ENCODE measurements at regions not wholly inside any gene's neighbourhood (a gene's known extent, or its start where the extent isn't known, plus 50 kb on each side); places are given as distances from the start of the nearest gene placed in this dataset.

- peaks cover 23% of the 10 kb centered on the region for H3K4me1 Mint-ChIP-seq
- H3K4me3 Mint-ChIP-seq, result no peak overlapping the region
- TF ChIP-seq CTCF (IDR thresholded peaks at IDR 0.05), result no peak
- no peaks in the 10 kb centered on the region for H3K36me3 Mint-ChIP-seq (ENCODE audit: low read depth)
- no peak overlapping the region for H3K27ac Mint-ChIP-seq
- no peaks in the 10 kb centered on the region for H3K27me3 Mint-ChIP-seq (ENCODE audit: low read depth, poor library complexity)
- DNase-seq, result no peak
- peaks cover 16% of the 10 kb centered on the region for H3K9me3 Mint-ChIP-seq
These were observed 812.4 kb downstream of the STPG2 start for GRCh38 chr4:97330917-97331316.

GRCh38 chr4:97334348-97334747 is 808.9 kb downstream of the STPG2 start:
- Mint-ChIP-seq H3K27me3 (ENCODE audit: low read depth, poor library complexity) (peaks cover 7% of the 10 kb centered on the region), H3K4me1 (peaks cover 22% of the 10 kb centered on the region), H3K4me3 (no peak overlapping the region), H3K9me3 (peaks cover 21% of the 10 kb centered on the region), H3K27ac (no peak overlapping the region), H3K36me3 (ENCODE audit: low read depth) (no peaks in the 10 kb centered on the region)
- no peak for TF ChIP-seq CTCF (IDR thresholded peaks at IDR 0.05)
- no peak for DNase-seq

- no peak for TF ChIP-seq CTCF (IDR thresholded peaks at IDR 0.05)
- Mint-ChIP-seq H3K9me3 (no peaks in the 10 kb centered on the region), H3K27ac (no peak overlapping the region), H3K27me3 (ENCODE audit: low read depth, poor library complexity) (peaks cover 4% of the 10 kb centered on the region), H3K36me3 (ENCODE audit: low read depth) (no peaks in the 10 kb centered on the region), H3K4me3 (no peak overlapping the region), H3K4me1 (no peaks in the 10 kb centered on the region)
- no peak for DNase-seq
These were observed 793.6 kb downstream of the STPG2 start for GRCh38 chr4:97349468-97350186.

- no peak for DNase-seq
- peaks cover 4% of the 10 kb centered on the region for H3K27me3 Mint-ChIP-seq (ENCODE audit: low read depth, poor library complexity)
- no peak for TF ChIP-seq CTCF (IDR thresholded peaks at IDR 0.05)
- H3K9me3 Mint-ChIP-seq, result peaks cover 11% of the 10 kb centered on the region
- H3K36me3 Mint-ChIP-seq (ENCODE audit: low read depth), result no peaks in the 10 kb centered on the region
- no peak overlapping the region for H3K27ac Mint-ChIP-seq
- H3K4me3 Mint-ChIP-seq, result no peak overlapping the region
- H3K4me1 Mint-ChIP-seq, result no peaks in the 10 kb centered on the region
These were observed 789.4 kb downstream of the STPG2 start for GRCh38 chr4:97353876-97354275.

- Mint-ChIP-seq H3K4me3 (no peak overlapping the region), H3K9me3 (peaks cover 33% of the 10 kb centered on the region), H3K27me3 (ENCODE audit: low read depth, poor library complexity) (no peaks in the 10 kb centered on the region), H3K27ac (no peak overlapping the region), H3K36me3 (ENCODE audit: low read depth) (no peaks in the 10 kb centered on the region), H3K4me1 (no peaks in the 10 kb centered on the region)
- TF ChIP-seq CTCF (IDR thresholded peaks at IDR 0.05), result no peak
- no peak for DNase-seq
These were observed 783.5 kb downstream of the STPG2 start for GRCh38 chr4:97359826-97360225.

GRCh38 chr4:97360733-97361132 is 782.5 kb downstream of the STPG2 start:
- Mint-ChIP-seq H3K27ac (no peak overlapping the region), H3K27me3 (ENCODE audit: low read depth, poor library complexity) (no peaks in the 10 kb centered on the region), H3K36me3 (ENCODE audit: low read depth) (no peaks in the 10 kb centered on the region), H3K4me3 (no peak overlapping the region), H3K9me3 (peaks cover 31% of the 10 kb centered on the region), H3K4me1 (no peaks in the 10 kb centered on the region)
- DNase-seq, result no peak
- no peak for TF ChIP-seq CTCF (IDR thresholded peaks at IDR 0.05)
